K562 (cell line): ENCODE measurements at regions not wholly inside any gene's neighbourhood (a gene's known extent, or its start where the extent isn't known, plus 50 kb on each side); places are given as distances from the start of the nearest gene placed in this dataset.

Experiments
- ATAC-seq: fragments of 200-7000 bp; cut with Tn5 transposase; 3 replicates; pipeline ENCODE4 v1.9.1; 2020; ENCODE audit warnings: moderate library complexity
- BruUV-seq: library from RNA; stranded (reverse); fragments of 400-500 nt; replicated peaks from 2 replicates; lab custom pipeline; 2021; lab: Mats Ljungman, UMichigan
- CTCF ChIA-PET: fragments of 300-600 bp; formaldehyde crosslinking; extraction: SDS; loops from one replicate; lab custom pipeline; 2021; ENCODE audit warnings: low intra/inter-chr PET ratio; lab: Yijun Ruan, JAX
- POLR2A ChIA-PET: fragments of 300-600, 350-650 bp; sonication (Branson Sonifier 250); formaldehyde crosslinking; extraction: SDS; loops from one replicate; lab custom pipeline; 2021; ENCODE audit warnings: antibody characterized with exemption, inconsistent platforms; lab: Yijun Ruan, JAX
- DNase-seq, 4 experiments: peaks; one replicate each; pipeline versions ENCODE4 v3.0.0 to v3.0.0-alpha.2; 2011 to 2018; ENCODE audit warnings: low spot score in 3 of 4, mixed read lengths in 3 of 4; ENCODE audit errors: extremely low read depth in 1 of 4
- FAIRE-seq: peaks from 2 replicates; lab custom pipeline; 2011; peaks lifted over from hg19 to GRCh38; lab: Jason Lieb, UNC
- H2AFZ ChIP-seq: 2 replicates; pipeline ENCODE4 v1.6.0; 2011; ENCODE audit warnings: low read depth, low read length, control low read depth, inconsistent platforms
- H3K27ac ChIP-seq: fragments of 200-600 bp; 3 replicates; pipeline ENCODE4 v1.8.0; 2011; ENCODE audit warnings: low read depth, mild to moderate bottlenecking, control low read depth, inconsistent platforms, low read length, moderate library complexity, mixed read lengths; ENCODE audit errors: extremely low read depth
- H3K27me3 ChIP-seq, 2 experiments: fragments of 300-600 bp in 1 of 2; 2 replicates in 1 of 2; 3 replicates in 1 of 2; pipeline versions ENCODE4 v1.6.0 to v1.8.0; 2011; ENCODE audit warnings: inconsistent platforms in 2 of 2, low read length in 2 of 2, mild to moderate bottlenecking in 1 of 2, mixed read lengths in 1 of 2, moderate library complexity in 1 of 2; ENCODE audit not compliant: control insufficient read depth in 2 of 2, insufficient read depth in 2 of 2
- H3K36me3 ChIP-seq: fragments of 300-600 bp; 3 replicates; pipeline ENCODE4 v1.8.0; 2011; ENCODE audit warnings: mild to moderate bottlenecking, low read length, inconsistent platforms; ENCODE audit not compliant: control insufficient read depth, insufficient read depth
- H3K4me1 ChIP-seq, 2 experiments: fragments of 200-600 bp in 1 of 2; replicated peaks in 1 of 2; 2 replicates in 1 of 2; 3 replicates in 1 of 2; pipeline versions ENCODE4 v1.5.1 to v1.8.0; 2011; ENCODE audit warnings: inconsistent platforms in 2 of 2, low read length in 2 of 2, mild to moderate bottlenecking in 1 of 2, mixed read lengths in 1 of 2, moderate library complexity in 1 of 2; ENCODE audit not compliant: control insufficient read depth in 2 of 2, insufficient read depth in 2 of 2
- H3K4me2 ChIP-seq: 2 replicates; pipeline ENCODE4 v1.6.1; 2011; ENCODE audit warnings: low read length, control low read depth, inconsistent platforms, mixed read lengths; ENCODE audit not compliant: insufficient read depth
- H3K4me3 ChIP-seq: fragments of 200-600 bp; sonication (generic), shearing (Covaris generic); 2 replicates; pipeline ENCODE4 v1.5.1; 2016; ENCODE audit warnings: control low read depth, inconsistent platforms
- H3K79me2 ChIP-seq: fragments of 200-600 bp; 3 replicates; pipeline ENCODE4 v1.8.0; 2011; ENCODE audit warnings: low read length, inconsistent platforms; ENCODE audit not compliant: control insufficient read depth, insufficient read depth
- H3K9ac ChIP-seq, 2 experiments: 2 replicates each; pipeline versions ENCODE4 v1.6.0 to v1.6.1; 2011; ENCODE audit warnings: low read depth in 2 of 2, low read length in 2 of 2, control low read depth in 1 of 2, inconsistent platforms in 1 of 2, mild to moderate bottlenecking in 1 of 2, mixed read lengths in 1 of 2; ENCODE audit not compliant: insufficient read depth in 1 of 2
- H3K9me1 ChIP-seq: one replicate; pipeline ENCODE4 v1.6.0; 2011; ENCODE audit warnings: inconsistent platforms, mild to moderate bottlenecking, low read length, moderate library complexity; ENCODE audit not compliant: control insufficient read depth, insufficient read depth
- H3K9me3 ChIP-seq: replicated peaks from 2 replicates; pipeline ENCODE4 v1.5.1; 2011; ENCODE audit warnings: low read depth, low read length, inconsistent platforms; ENCODE audit not compliant: control insufficient read depth, insufficient read depth
- H4K20me1 ChIP-seq: replicated peaks from 2 replicates; pipeline ENCODE4 v1.6.1; 2011; ENCODE audit warnings: low read length, inconsistent platforms, mixed read lengths; ENCODE audit not compliant: control insufficient read depth, insufficient read depth
- CREB1 ChIP-seq, 2 experiments: sonication (generic) in 1 of 2; formaldehyde crosslinking in 1 of 2; IDR thresholded peaks; 2 replicates each; pipeline versions ENCODE4 v1.6.1 to v1.8.0; 2012 to 2022; ENCODE audit warnings: inconsistent platforms in 1 of 2, mild to moderate bottlenecking in 1 of 2, missing genetic modification reagents in 1 of 2, moderate library complexity in 1 of 2
- EGR1 ChIP-seq: fragments of 450-650 bp; conservative IDR thresholded peaks from 2 replicates; pipeline ENCODE4 v1.6.1; 2017; ENCODE audit warnings: mild to moderate bottlenecking
- HDGF ChIP-seq: fragments of 450-650 bp; IDR thresholded peaks from 2 replicates; pipeline ENCODE4 v1.6.1; 2016
- HEY1 ChIP-seq: fragments of 250-450 bp; sonication (Bioruptor Pico); IDR thresholded peaks from 2 replicates; pipeline ENCODE4 v1.5.0; 2020; ENCODE audit warnings: mild to moderate bottlenecking, moderate library complexity, borderline replicate concordance
- NCOA1 ChIP-seq: fragments of 450-650 bp; IDR thresholded peaks from 2 replicates; pipeline ENCODE4 v1.6.1; 2016; ENCODE audit warnings: low read depth
- NRF1 ChIP-seq, 2 experiments: fragments of 450-650 bp; IDR thresholded peaks in 1 of 2; conservative IDR thresholded peaks in 1 of 2; 2 replicates each; pipeline ENCODE4 v1.6.1; 2014; ENCODE audit warnings: mild to moderate bottlenecking in 2 of 2
- NUFIP1 ChIP-seq: fragments of 450-650 bp; IDR thresholded peaks from 2 replicates; pipeline ENCODE4 v1.6.1; 2018; ENCODE audit not compliant: partially characterized antibody
- PHB2 ChIP-seq: fragments of 450-650 bp; IDR thresholded peaks from 2 replicates; pipeline ENCODE4 v1.6.1; 2017; ENCODE audit warnings: low read depth
- RBM34 ChIP-seq: fragments of 200-400 bp; formaldehyde crosslinking; IDR thresholded peaks from 2 replicates; pipeline ENCODE4 v1.6.1; 2018; ENCODE audit warnings: low read length, borderline replicate concordance; ENCODE audit not compliant: insufficient read depth
- SREBF2 ChIP-seq: sonication (generic); formaldehyde crosslinking; IDR thresholded peaks from 2 replicates; pipeline ENCODE4 v1.4.0; 2020; ENCODE audit warnings: mild to moderate bottlenecking, missing genetic modification reagents
- ZNF212 ChIP-seq: fragments of 450-650 bp; formaldehyde crosslinking; IDR thresholded peaks from 2 replicates; pipeline ENCODE4 v1.4.0; 2020; ENCODE audit warnings: mild to moderate bottlenecking
- WGBS: fragments of 100-300 bp; shearing (Covaris generic); methylation state at CpG from one replicate; pipeline ENCODE4 v1.1.6; 2016; ENCODE audit warnings: low coverage, mixed read lengths; ENCODE audit not compliant: insufficient coverage; ENCODE audit errors: missing lambda C conversion rate; 5-methylcytosine and 5-hydroxymethylcytosine counted together
- in situ Hi-C: fragments of 300-500 bp; cut with MboI; formaldehyde crosslinking; loops from 4 replicates; pipeline ENCODE4 v1.15.0; 2018; ENCODE audit warnings: inconsistent platforms, mixed read lengths
- intact Hi-C: fragments of 100-400 bp; cut with micrococcal nuclease; formaldehyde crosslinking; loops from 2 replicates; pipeline ENCODE4 v1.14.2; 2022
- TF ChIP-seq, protein P1 (sequence below), 2 experiments: fragments of 250-450 bp in 1 of 2; fragments of 450-650 bp in 1 of 2; sonication (Bioruptor Pico) in 1 of 2; IDR thresholded peaks; 2 replicates each; pipeline versions ENCODE4 v1.6.1 to v1.8.0; 2016 to 2021; ENCODE audit warnings: mild to moderate bottlenecking in 2 of 2, moderate library complexity in 2 of 2, missing compliant biosample characterization in 1 of 2, missing genetic modification characterization in 1 of 2
- TF ChIP-seq, protein P2 (sequence below): sonication (generic); formaldehyde crosslinking; IDR thresholded peaks from 2 replicates; pipeline ENCODE4 v1.9.0; 2022; ENCODE audit warnings: mild to moderate bottlenecking, missing genetic modification reagents
- TF ChIP-seq, protein P3 (sequence below): fragments of 250-450 bp; sonication (Bioruptor Pico); IDR thresholded peaks from 2 replicates; pipeline ENCODE4 v1.9.0; 2021; ENCODE audit warnings: mild to moderate bottlenecking
- TF ChIP-seq, protein P4 (sequence below): fragments of 450-650 bp; IDR thresholded peaks from 2 replicates; pipeline ENCODE4 v1.6.1; 2016; ENCODE audit warnings: borderline replicate concordance
- TF ChIP-seq, protein P5 (sequence below): fragments of 250-450 bp; sonication (Bioruptor Pico); IDR thresholded peaks from 2 replicates; pipeline ENCODE4 v1.8.0; 2021; ENCODE audit warnings: borderline replicate concordance, mild to moderate bottlenecking, moderate library complexity; ENCODE audit not compliant: poor library complexity, severe bottlenecking
- TF ChIP-seq, protein P6 (sequence below): IDR thresholded peaks from 3 replicates; pipeline ENCODE4 v1.6.1; 2011; ENCODE audit warnings: borderline replicate concordance, mild to moderate bottlenecking; ENCODE audit not compliant: insufficient read length, insufficient read depth

DNA sequence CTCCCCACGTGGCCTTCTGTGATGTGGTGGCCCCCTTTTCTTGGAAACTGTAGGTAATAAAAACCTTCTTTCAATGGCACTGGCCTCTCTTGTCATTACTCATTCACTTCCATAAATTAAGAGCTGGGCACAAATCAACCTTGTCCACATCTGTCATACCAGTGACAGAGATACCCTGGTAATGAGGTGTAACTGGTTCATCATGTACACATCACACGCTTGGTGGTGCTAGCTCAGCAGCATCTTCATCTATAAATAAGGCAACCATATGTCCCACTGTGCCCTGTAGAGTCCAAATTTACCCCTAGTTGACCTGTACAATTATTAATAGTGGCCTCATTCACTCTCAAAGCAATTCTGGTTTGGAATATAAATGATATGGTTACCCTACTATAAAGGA lies 245.6 kb downstream of the HIVEP2 start (continued):
- TF ChIP-seq, protein P1, sequence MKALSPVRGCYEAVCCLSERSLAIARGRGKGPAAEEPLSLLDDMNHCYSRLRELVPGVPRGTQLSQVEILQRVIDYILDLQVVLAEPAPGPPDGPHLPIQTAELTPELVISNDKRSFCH (CRISPR knock-in tag; IDR thresholded peaks at IDR 0.05): no peak
- TF ChIP-seq, protein P1 (tag; IDR thresholded peaks at IDR 0.05): no peak
- no peak for TF ChIP-seq ZNF212 (CRISPR knock-in tag)
- no peak for TF ChIP-seq NCOA1
- no peak for TF ChIP-seq HEY1 (CRISPR knock-in tag)
- no peak for TF ChIP-seq RBM34
- TF ChIP-seq, all 486 proteins: peak for 0

DNA sequence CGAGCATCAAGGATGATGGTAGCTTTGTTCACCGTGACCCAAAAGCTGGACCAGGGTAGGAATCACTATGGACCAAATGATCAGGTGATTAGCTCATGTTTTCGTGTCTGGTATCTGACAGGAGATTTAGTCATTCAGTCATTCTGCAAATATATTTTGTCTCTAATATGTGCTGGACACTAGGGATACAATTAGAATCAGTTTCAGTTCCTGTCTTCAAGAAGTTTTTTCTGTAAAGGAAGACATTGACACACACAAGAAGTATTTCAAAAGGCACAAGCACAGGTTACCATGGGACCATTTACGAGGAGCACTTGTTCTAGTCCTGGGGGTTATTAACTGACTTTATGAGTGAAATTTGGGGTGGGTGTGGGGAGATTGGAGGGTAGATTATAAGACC lies 244.9 kb downstream of the HIVEP2 start:
- FAIRE-seq: no peak
- Histone ChIP-seq H3K4me1 (no peaks in the 10 kb centered on the region; a peak in 2 of 5 replicates), H3K4me3 (no peak overlapping the region), H2AFZ (no peak overlapping the region), H3K79me2 (no peaks in the 10 kb centered on the region), H3K36me3 (no peaks in the 10 kb centered on the region), H3K27ac (no peak overlapping the region), H3K9ac (no peak overlapping the region), H3K9me3 (no peaks in the 10 kb centered on the region), H4K20me1 (no peaks in the 10 kb centered on the region), H3K4me2 (no peak overlapping the region), H3K9me1 (no peaks in the 10 kb centered on the region), H3K27me3 (peaks cover 0 to 16% of the 10 kb centered on the region in 2 experiments; a peak in 2 of 5 replicates)
- ChIA-PET CTCF (no interaction called here), POLR2A (no interaction called here)
- in situ Hi-C loops (no loop called here), intact Hi-C loops (no loop called here)
- BruUV-seq: no TSS peak
- no peak for DNase-seq
- no peak for ATAC-seq
- 0% methylated on average over 4 of the region's 4 CpGs for WGBS
- TF ChIP-seq, protein P2, sequence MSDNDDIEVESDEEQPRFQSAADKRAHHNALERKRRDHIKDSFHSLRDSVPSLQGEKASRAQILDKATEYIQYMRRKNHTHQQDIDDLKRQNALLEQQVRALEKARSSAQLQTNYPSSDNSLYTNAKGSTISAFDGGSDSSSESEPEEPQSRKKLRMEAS: no peak
- TF ChIP-seq, protein P3, sequence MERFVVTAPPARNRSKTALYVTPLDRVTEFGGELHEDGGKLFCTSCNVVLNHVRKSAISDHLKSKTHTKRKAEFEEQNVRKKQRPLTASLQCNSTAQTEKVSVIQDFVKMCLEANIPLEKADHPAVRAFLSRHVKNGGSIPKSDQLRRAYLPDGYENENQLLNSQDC (CRISPR knock-in tag): no peak
- TF ChIP-seq EGR1 (no peak), HDGF (no peak), NRF1 (conservative IDR thresholded peaks at IDR 0.05 in 1 of 2, IDR thresholded peaks at IDR 0.05 in 1 of 2) (no peak), CREB1 (IDR thresholded peaks at IDR 0.05) (no peak), CREB1 (CRISPR knock-in tag; IDR thresholded peaks at IDR 0.05) (no peak), PHB2 (no peak), SREBF2 (CRISPR knock-in tag) (no peak), NUFIP1 (no peak)
- TF ChIP-seq, protein P4, sequence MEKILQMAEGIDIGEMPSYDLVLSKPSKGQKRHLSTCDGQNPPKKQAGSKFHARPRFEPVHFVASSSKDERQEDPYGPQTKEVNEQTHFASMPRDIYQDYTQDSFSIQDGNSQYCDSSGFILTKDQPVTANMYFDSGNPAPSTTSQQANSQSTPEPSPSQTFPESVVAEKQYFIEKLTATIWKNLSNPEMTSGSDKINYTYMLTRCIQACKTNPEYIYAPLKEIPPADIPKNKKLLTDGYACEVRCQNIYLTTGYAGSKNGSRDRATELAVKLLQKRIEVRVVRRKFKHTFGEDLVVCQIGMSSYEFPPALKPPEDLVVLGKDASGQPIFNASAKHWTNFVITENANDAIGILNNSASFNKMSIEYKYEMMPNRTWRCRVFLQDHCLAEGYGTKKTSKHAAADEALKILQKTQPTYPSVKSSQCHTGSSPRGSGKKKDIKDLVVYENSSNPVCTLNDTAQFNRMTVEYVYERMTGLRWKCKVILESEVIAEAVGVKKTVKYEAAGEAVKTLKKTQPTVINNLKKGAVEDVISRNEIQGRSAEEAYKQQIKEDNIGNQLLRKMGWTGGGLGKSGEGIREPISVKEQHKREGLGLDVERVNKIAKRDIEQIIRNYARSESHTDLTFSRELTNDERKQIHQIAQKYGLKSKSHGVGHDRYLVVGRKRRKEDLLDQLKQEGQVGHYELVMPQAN: no peak
- TF ChIP-seq, protein P5, sequence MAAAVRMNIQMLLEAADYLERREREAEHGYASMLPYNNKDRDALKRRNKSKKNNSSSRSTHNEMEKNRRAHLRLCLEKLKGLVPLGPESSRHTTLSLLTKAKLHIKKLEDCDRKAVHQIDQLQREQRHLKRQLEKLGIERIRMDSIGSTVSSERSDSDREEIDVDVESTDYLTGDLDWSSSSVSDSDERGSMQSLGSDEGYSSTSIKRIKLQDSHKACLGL (CRISPR knock-in tag): no peak
- TF ChIP-seq, protein P6, sequence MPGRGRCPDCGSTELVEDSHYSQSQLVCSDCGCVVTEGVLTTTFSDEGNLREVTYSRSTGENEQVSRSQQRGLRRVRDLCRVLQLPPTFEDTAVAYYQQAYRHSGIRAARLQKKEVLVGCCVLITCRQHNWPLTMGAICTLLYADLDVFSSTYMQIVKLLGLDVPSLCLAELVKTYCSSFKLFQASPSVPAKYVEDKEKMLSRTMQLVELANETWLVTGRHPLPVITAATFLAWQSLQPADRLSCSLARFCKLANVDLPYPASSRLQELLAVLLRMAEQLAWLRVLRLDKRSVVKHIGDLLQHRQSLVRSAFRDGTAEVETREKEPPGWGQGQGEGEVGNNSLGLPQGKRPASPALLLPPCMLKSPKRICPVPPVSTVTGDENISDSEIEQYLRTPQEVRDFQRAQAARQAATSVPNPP: no peak
